LNCaP clone FGC (cell line): ENCODE measurements at regions not wholly inside any gene's neighbourhood (a gene's known extent, or its start where the extent isn't known, plus 50 kb on each side); places are given as distances from the start of the nearest gene placed in this dataset.

Experiments used
- DNase-seq: peaks from one replicate; pipeline ENCODE4 v3.0.0-alpha.2; 2011; ENCODE audit warnings: low read depth
- H3K4me3 ChIP-seq: 2 replicates; pipeline ENCODE4 v1.5.1; 2011; ENCODE audit warnings: mild to moderate bottlenecking, low read depth, low read length, control low read depth
- CTCF ChIP-seq: IDR thresholded peaks from 2 replicates; pipeline ENCODE4 v1.5.1; 2012; ENCODE audit warnings: mild to moderate bottlenecking; ENCODE audit not compliant: control insufficient read depth, insufficient read depth; ENCODE audit errors: extremely low read depth

DNA sequence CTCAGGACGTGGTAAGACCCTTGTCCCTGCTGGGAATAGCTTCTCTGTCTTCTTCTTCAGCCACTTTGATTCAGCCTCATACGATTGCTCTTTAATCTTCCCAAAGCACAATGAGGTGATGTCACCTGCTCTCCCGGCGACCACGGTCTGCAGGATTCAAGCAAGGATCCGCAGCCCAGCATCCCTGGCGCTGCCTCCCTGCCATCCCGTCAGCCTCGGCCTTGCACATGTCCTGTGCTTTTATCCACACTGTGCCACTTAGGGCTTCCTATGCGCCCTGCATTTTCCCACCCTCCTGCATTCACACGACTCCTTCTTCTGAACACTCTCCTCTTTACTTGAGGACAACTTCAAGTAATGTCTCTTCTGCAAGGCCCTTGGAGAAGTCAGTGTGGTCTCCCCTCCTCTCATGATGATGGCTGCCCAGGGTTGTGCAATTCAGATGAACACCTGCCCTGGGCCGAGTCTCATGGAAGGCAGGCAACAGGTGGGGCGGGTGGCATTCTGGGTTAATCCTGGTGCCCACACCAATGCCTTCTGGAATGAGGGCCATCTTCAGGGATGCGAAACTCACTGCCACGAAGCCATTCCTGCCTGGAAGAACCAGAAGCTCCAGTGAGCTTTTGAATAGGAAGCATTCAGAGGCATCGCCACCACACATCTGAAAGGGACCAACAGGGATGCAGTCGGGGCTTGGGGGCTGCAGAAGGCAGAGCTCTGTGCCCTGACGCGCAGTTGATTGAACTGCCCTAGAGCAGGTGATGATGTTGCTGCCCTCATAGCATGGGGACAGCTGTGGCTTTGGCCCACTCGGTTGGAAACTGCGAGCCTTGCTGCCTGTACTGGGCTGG lies 287.5 kb downstream of the GLRX3 start:
- H3K4me3 ChIP-seq = no peak overlapping the region
- TF ChIP-seq CTCF = no peak
- DNase-seq = no peak

DNA sequence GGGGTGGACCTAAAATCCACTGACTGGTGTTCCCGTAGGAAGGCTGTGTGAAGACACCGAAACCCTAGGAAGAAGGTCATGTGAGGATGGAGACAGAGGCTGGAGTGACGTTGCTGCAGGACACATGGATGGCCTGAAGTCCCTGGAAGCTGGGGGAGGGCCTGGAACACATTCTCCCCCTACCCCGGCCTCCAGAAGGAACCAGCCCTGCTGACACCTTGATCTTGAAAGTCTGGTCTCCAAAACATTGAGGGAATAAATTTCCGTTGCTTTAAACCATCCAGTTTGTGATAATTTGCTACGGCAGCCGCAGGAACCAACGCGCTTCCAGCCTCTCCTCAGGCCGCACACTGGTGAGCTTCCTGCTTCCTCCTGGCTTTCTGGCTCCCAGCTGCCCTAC lies 288.2 kb downstream of the GLRX3 start:
- DNase-seq = no peak
- no peak overlapping the region for H3K4me3 ChIP-seq
- TF ChIP-seq CTCF = no peak

- no peak overlapping the region for H3K4me3 ChIP-seq
- no peak for TF ChIP-seq CTCF
- DNase-seq = no peak
These were observed 289.0 kb downstream of the GLRX3 start for GRCh38 chr10:130425169-130425568.

DNA sequence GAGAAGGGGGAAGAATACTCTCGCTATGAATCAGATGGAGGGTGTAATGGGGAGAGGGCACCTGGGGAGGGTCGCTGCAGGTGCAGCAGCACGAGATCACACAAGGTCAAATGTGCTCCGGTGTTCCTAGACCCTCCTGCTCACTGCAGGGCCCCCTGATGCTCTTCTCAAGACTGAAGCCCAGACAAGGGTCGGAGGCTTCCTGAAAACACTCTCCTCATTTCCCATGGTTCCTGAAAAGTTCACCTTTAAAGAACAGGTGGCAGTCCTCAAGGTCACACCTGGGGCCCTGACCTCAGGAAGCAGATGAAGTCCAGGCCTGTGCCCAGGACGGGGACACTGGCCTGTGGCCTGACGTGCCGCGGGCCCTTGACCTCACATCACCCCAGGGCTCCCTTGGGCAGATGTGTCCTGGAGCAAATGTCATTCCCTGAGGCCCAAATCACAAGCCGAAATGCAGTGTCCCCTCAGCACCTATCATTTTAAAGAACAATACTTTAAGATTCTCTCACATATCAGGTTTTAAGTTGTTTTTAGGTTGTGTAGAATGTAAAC lies 289.8 kb downstream of the GLRX3 start:
- DNase-seq = no peak
- no peak overlapping the region for H3K4me3 ChIP-seq
- TF ChIP-seq CTCF = no peak

DNA sequence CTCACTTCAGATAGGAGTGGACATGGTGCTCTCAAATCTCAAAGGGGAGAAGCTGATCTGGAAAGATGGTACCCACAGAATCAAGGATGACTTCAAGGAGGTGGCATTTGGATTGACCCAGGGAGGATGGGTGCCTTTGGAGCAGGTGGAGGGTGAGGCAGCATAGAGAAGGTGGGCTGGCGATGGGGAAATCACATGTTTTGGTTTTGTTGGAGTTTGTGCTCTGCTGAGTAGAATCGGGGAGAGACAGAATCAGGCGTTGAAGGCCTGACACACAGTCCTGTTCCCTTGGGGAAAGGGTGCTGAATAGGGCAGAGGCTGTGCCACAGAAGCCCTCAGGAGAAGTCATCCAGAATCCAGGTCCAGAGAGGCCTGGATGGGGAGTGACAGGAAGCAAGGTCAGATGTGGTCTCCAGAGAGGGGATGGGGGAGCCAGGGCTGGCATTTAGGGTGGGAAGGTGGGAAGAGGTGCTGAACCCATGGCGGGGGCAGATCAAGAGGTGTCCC lies 291.1 kb downstream of the GLRX3 start:
- no peak overlapping the region for H3K4me3 ChIP-seq
- DNase-seq = no peak
- no peak for TF ChIP-seq CTCF

DNA sequence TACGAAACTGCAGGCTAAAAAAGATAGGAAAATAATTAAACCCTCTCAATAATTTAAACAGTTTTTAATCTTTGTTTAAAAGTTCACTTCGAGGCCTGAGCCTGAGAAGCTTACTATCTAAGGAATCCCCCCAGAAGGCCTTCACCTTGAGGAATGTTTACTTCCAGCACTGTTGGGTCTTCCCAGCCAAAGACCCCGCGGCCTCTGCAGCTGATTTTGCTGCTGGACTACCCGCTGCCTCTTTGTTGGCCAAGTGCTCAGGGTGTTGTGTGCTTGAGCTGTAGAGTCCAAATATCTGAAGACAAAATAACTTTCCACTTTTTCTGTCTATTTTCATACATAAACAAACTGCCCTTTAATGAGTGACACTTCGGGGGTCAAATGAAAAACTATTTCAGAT lies 292.7 kb downstream of the GLRX3 start:
- no peak for DNase-seq
- no peak for TF ChIP-seq CTCF

GRCh38 chr10:130429809-130430208 lies 293.6 kb downstream of the GLRX3 start:
- no peak overlapping the region for H3K4me3 ChIP-seq
- no peak for TF ChIP-seq CTCF
- no peak for DNase-seq

More for the DNA sequence above, 292.7 kb downstream of the GLRX3 start:
- H3K4me3 ChIP-seq = no peak overlapping the region
